GM19467 (cell line): ENCODE measurements at regions not wholly inside any gene's neighbourhood (a gene's known extent, or its start where the extent isn't known, plus 50 kb on each side); places are given as distances from the start of the nearest gene placed in this dataset.
"Not testable (repeated sequence)": the region's sequence is repeated elsewhere in the genome, so short reads cannot be mapped to it uniquely, and the experiment has no call there.

Source experiments
- ATAC-seq: cut with Tn5 transposase; IDR thresholded peaks from one replicate; pipeline ENCODE4 v1.9.1; 2021; ENCODE audit warnings: mild to moderate bottlenecking, moderate library complexity; ENCODE audit not compliant: unreplicated experiment

- ATAC-seq = no peak
Observed at GRCh38 chr1:157369808-157370521, 182.3 kb downstream of the FCRL5 start.

- not testable (repeated sequence) for ATAC-seq
Observed at GRCh38 chr1:157368941-157369340, 183.4 kb downstream of the FCRL5 start.

DNA sequence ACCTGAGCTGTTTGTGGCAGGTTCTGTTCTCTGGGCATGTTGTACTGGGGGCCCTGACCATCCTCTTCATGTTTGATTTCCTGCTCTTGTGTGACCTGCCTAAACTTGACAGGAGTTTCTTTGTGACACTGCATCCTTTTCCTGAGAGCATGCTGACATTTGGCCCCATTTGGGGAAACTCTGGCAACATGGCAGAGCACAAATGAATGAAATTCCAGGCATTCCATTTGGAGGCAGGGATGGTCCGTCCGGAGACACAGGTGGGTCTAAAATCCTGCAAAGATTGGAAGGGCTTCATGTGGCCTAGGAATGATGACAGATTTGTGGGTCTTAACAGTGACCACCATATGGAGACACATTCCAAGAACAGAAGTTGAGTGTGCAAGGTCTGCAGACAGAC lies 184.0 kb downstream of the FCRL5 start:
- no peak for ATAC-seq

GRCh38 chr1:157367870-157368269 lies 184.4 kb downstream of the FCRL5 start:
- ATAC-seq = no peak

DNA sequence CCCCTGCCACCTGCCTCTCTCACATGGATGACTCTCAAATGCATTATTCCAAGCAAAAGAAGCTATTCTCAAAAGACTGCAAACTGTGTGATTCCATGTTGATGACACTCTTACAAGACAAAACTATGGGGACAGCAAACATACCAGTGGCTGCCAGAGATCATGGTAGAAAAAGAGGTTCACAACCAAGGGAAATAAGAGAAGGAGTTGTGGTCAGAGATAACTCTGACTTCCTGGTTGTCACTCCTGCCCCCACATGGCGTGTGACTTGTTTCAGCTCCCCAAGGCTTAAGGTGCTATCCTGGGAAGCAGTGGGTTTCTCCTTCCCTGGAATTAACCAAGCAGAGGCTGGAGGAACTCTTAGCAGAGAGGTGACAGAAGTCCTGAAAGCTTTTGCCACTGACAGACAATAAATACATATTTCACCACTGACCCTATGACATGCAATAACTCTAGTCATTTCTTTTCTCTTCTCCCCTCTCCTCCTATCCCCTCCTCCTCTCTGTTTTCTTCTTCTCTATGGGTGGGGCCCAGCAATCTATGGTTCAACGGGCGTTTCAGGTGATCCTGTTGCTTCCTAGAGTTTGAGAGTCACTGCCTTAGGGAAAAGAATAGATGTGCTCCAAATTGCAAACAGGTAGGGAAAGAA lies 185.1 kb downstream of the FCRL5 start:
- ATAC-seq = no peak

- ATAC-seq = no peak
Observed at GRCh38 chr1:157364612-157365011, 187.7 kb downstream of the FCRL5 start.

GRCh38 chr1:157363660-157364140 lies 188.6 kb downstream of the FCRL5 start:
- peak; percentile 76 for ATAC-seq

- ATAC-seq = no peak
Observed at GRCh38 chr1:157360023-157360390, 192.3 kb downstream of the FCRL5 start.

- no peak for ATAC-seq
Observed at GRCh38 chr1:157359314-157360022, 192.8 kb downstream of the FCRL5 start.

GRCh38 chr1:157357111-157357510 lies 195.2 kb downstream of the FCRL5 start:
- no peak for ATAC-seq

DNA sequence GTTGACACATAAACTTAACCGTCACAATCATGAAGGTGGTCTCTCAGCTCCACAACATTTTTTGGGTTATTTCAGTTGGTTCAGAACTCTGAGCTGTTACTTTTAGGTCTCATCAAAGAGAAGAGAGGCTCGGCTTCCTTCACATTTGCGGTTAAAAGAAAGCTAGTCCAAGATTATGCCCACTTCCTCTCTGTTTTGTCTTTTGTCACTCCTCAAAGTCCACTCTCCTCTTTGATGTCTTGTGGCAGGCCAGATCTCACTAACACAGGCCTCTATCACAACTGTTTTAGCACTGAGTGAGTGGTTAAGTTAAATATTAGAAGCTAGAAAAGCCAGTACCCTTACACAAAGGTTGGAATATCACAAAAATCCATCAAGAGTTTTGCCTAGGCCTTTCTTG lies 195.7 kb downstream of the FCRL5 start:
- ATAC-seq = no peak

GRCh38 chr1:157353546-157353945 lies 198.8 kb downstream of the FCRL5 start:
- no peak for ATAC-seq

DNA sequence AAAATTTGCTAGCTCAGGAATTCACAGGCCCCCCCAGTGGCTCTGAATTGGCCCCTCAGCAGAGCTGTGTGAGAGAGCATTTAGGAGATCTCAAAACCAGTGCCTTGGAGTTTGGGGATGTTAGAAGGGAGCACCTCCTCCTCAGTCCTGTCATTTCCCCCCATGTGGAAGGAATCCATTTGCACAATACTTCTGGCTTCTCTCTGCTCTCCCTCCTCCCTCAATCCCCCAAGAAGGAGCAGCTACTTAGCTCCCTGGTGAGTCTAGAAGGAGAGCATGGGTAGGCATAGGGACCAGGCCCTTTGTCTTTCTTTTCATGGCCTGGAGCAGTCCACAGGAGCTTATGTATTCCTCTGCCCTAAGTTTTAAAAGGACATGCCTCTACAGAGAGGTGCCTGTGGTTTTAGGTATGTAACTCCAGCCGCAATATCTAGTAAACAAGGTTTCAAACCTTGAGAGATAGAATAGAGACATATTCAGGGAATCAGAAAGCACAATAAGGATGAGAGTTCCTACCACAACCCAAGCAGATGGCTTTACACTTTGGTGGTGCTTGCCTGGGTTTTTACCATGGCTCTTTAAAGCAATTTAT lies 199.4 kb downstream of the FCRL5 start:
- ATAC-seq = no peak

GRCh38 chr1:157352216-157352615 lies 200.1 kb downstream of the FCRL5 start:
- ATAC-seq = no peak

- ATAC-seq = not testable (repeated sequence)
Observed at GRCh38 chr1:157351800-157352199, 200.5 kb downstream of the FCRL5 start.

GRCh38 chr1:157348538-157349480 lies 203.5 kb downstream of the FCRL5 start:
- no peak for ATAC-seq

GRCh38 chr1:157347506-157347905 lies 204.8 kb downstream of the FCRL5 start:
- no peak for ATAC-seq

DNA sequence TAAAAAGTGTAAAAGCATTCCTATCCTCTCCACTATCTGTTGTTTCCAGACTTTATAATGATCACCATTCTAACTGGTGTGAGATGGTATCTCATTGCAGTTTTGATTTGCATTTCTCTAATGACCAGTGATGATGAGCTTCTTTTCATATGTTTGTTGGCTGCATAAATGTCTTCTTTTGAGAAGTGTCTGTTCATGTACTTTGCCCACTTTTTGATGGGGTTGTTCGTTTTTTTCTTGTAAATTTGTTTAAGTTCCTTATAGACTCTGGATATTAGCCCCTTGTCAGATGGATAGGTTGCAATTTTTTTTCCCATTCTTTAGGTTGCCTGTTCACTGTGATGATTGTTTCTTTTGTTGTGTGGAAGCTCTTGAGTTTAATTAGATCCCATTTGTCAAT lies 199.6 kb upstream of the ETV3 start:
- not testable (repeated sequence) for ATAC-seq

GRCh38 chr1:157335056-157335455 lies 196.9 kb upstream of the ETV3 start:
- ATAC-seq = no peak

GRCh38 chr1:157334041-157334440 lies 195.8 kb upstream of the ETV3 start:
- no peak for ATAC-seq
